Naive thymus-derived CD8-positive, alpha-beta T cell (primary cell): ENCODE measurements at regions not wholly inside any gene's neighbourhood (a gene's known extent, or its start where the extent isn't known, plus 50 kb on each side); places are given as distances from the start of the nearest gene placed in this dataset.
"Not testable (repeated sequence)": the region's sequence is repeated elsewhere in the genome, so short reads cannot be mapped to it uniquely, and the experiment has no call there.

ENCODE experiments used
- ATAC-seq, 2 donors: fragments of 150-1000 bp; cut with Tn5 transposase in 1 of 2; sonication (Bioruptor Pico), chemical (Tn5 transposase) in 1 of 2; 1 replicate in 1 of 2; 2 replicates in 1 of 2; pipeline ENCODE4 v1.10.0; 2021; ENCODE audit warnings: mild to moderate bottlenecking in 2 of 2, moderate library complexity in 2 of 2
- POLR2A ChIA-PET: fragments of 350-600 bp; sonication (Branson Sonifier 250); formaldehyde crosslinking; loops from one replicate; lab custom pipeline; 2021; ENCODE audit warnings: antibody characterized with exemption; lab: Charles Lee
- DNase-seq, 10 donors: peaks; one replicate each; pipeline versions ENCODE4 v3.0.0 to v3.0.0-alpha.2; 2020 to 2022
- H3K27ac Mint-ChIP-seq, 10 donors: one replicate each; pipeline ENCODE4 v1.8.0; 2020 to 2022; ENCODE audit warnings: mild to moderate bottlenecking in 10 of 10, mixed read lengths in 10 of 10, moderate library complexity in 4 of 10, inconsistent platforms in 1 of 10
- H3K27me3 Mint-ChIP-seq, 5 donors: one replicate each; pipeline ENCODE4 v1.8.0; 2021 to 2022; ENCODE audit warnings: mixed read lengths in 5 of 5
- H3K36me3 Mint-ChIP-seq, 3 donors: one replicate each; pipeline ENCODE4 v1.8.0; 2020 to 2022; ENCODE audit warnings: mixed read lengths in 3 of 3, mild to moderate bottlenecking in 2 of 3, inconsistent platforms in 1 of 3
- H3K4me1 Mint-ChIP-seq, 4 donors: one replicate each; pipeline ENCODE4 v1.8.0; 2021 to 2022; ENCODE audit warnings: mixed read lengths in 4 of 4
- H3K4me3 Mint-ChIP-seq, 10 donors: one replicate each; pipeline ENCODE4 v1.8.0; 2020 to 2022; ENCODE audit warnings: mild to moderate bottlenecking in 10 of 10, mixed read lengths in 10 of 10, moderate library complexity in 6 of 10, inconsistent platforms in 1 of 10
- H3K9me3 Mint-ChIP-seq, 9 donors: one replicate each; pipeline ENCODE4 v1.8.0; 2020 to 2022; ENCODE audit warnings: mixed read lengths in 9 of 9, mild to moderate bottlenecking in 3 of 9, inconsistent platforms in 1 of 9, moderate library complexity in 1 of 9

DNA sequence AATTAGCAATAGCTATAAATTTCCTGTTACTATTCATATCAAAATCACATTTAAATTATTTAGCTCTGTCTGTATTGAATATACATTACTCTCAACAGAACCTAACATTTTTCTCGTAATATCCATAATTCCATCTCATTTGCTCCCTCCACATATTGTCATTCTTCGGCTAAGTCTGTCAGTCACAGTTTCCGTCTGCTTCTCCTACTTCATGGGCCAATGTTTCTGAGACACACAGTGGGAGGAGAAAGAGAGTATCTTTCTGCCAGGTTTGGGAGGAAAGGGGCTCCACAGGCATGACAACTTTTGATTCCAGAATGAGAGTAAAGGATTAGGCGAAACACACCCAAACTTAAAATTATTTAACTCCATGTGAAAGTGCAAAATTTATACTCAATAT, 273.1 kb upstream of the SMIM21 start:
- no peaks in the 10 kb centered on the region for H3K4me1 Mint-ChIP-seq
- H3K27me3 Mint-ChIP-seq: peaks cover 0 to 8% (median 2%) of the 10 kb centered on the region in 5 donors
- H3K27ac Mint-ChIP-seq: no peak overlapping the region
- no peaks in the 10 kb centered on the region for H3K36me3 Mint-ChIP-seq
- DNase-seq (no peak), ATAC-seq (no peak)
- no peak overlapping the region for H3K4me3 Mint-ChIP-seq
- POLR2A ChIA-PET: no interaction called here
- peaks cover 0 to 4% (median 0%) of the 10 kb centered on the region in 9 donors for H3K9me3 Mint-ChIP-seq

DNA sequence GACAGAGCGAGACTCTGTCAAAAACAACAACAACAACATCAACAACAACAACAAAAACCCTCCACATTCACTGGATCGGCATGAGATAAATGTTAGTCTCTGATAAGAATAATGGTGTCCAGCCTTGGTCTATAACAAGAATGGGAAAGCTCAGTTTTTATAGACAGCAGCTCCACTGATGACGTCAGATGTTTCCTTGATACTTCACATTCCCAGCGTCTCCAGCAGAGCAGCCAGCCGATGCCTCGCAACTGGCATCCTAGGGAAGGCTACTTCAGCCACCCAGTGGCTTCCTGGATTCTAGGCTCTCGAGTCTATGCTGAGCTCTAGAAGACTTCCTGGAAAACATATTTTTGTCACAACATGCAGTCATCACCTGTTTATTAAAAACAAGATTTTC, 271.4 kb upstream of the SMIM21 start:
- H3K27ac Mint-ChIP-seq: no peak overlapping the region
- peaks cover 0 to 14% (median 4%) of the 10 kb centered on the region in 5 donors for H3K27me3 Mint-ChIP-seq
- ATAC-seq: no peak
- peaks cover 0 to 4% (median 0%) of the 10 kb centered on the region in 9 donors for H3K9me3 Mint-ChIP-seq
- no peaks in the 10 kb centered on the region for H3K36me3 Mint-ChIP-seq
- POLR2A ChIA-PET: no interaction called here
- no peak for DNase-seq
- no peak overlapping the region for H3K4me3 Mint-ChIP-seq
- H3K4me1 Mint-ChIP-seq: peaks cover 0 to 1% (median 0%) of the 10 kb centered on the region in 4 donors

DNA sequence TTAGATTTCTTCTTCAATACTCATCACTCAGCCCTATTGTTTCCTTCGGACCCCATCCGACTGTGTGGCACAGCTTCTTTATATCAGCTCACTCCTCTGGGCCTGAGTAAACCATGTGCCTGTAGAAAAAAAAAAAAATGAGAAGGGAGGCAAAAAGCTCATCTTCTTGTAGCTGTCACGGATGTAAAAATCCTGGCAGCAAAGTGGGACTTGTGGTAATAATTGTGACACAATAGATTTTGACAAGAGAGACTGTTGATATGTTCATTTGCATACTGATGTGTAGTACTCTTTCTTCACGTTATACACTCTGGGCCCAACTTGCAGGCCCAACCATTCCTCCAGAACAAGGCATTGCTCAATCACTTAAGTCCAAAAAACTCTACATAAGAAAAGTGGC, 270.0 kb upstream of the SMIM21 start:
- POLR2A ChIA-PET: no interaction called here
- no peak for DNase-seq
- ATAC-seq: no peak
- Mint-ChIP-seq H3K27me3 (peaks cover 0 to 16% (median 6%) of the 10 kb centered on the region in 5 donors), H3K27ac (no peak overlapping the region), H3K9me3 (peaks cover 0 to 2% (median 0%) of the 10 kb centered on the region in 9 donors), H3K4me3 (no peak overlapping the region), H3K4me1 (peaks cover 0 to 1% (median 0%) of the 10 kb centered on the region in 4 donors), H3K36me3 (no peaks in the 10 kb centered on the region)

DNA sequence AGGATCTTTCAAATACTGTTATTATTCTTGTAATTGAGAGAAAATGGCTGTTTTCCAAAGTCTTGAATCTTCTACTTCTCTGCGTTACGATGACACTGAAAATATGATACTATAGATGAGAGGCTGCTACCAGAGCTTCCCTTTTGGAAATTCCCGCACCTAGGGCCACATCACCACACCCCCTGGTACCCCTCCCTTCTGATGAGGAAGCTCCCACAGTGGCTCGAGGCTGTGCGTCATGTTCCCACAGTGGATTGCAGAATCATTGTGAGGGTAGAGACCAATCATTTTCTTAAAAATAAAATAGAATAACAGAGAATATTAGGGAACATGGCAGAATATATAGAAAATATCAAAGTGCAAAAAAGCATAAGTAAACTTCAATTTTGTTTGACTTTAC, 268.9 kb upstream of the SMIM21 start:
- H3K9me3 Mint-ChIP-seq: peaks cover 0 to 2% (median 0%) of the 10 kb centered on the region in 9 donors
- H3K27me3 Mint-ChIP-seq: peaks cover 0 to 11% (median 6%) of the 10 kb centered on the region in 5 donors
- peaks cover 0 to 1% (median 0%) of the 10 kb centered on the region in 4 donors for H3K4me1 Mint-ChIP-seq
- H3K4me3 Mint-ChIP-seq: no peak overlapping the region
- no peak for DNase-seq
- no peaks in the 10 kb centered on the region for H3K36me3 Mint-ChIP-seq
- no peak for ATAC-seq
- no peak overlapping the region for H3K27ac Mint-ChIP-seq
- POLR2A ChIA-PET: no interaction called here

DNA sequence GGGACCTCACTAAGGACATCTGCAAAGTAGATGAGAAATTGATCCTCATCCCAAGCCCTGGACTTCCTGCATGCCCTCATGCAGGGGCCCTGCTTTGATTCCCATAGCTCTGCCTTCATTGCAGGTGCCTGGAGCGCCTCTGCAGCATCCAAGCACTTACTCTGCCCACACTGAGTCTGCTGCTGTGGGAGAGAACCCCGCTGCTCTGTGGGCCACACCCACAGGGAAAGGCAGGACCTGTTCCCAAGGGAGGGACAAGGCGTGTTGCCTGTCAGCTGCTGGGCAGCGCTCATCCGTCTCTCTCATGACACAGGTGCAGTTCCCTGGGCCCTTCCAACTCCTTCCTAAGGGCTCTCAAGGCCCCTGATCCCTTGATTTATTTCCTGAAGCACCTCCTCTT, 266.8 kb upstream of the SMIM21 start:
- POLR2A ChIA-PET: no interaction called here
- no peak for ATAC-seq
- DNase-seq: no peak
- H3K4me1 Mint-ChIP-seq: peaks cover 0 to 1% (median 0%) of the 10 kb centered on the region in 4 donors
- H3K9me3 Mint-ChIP-seq: peaks cover 0 to 2% (median 0%) of the 10 kb centered on the region in 9 donors
- H3K36me3 Mint-ChIP-seq: no peaks in the 10 kb centered on the region
- peaks cover 0 to 16% (median 6%) of the 10 kb centered on the region in 5 donors for H3K27me3 Mint-ChIP-seq
- H3K27ac Mint-ChIP-seq: no peak overlapping the region
- H3K4me3 Mint-ChIP-seq: no peak overlapping the region

DNA sequence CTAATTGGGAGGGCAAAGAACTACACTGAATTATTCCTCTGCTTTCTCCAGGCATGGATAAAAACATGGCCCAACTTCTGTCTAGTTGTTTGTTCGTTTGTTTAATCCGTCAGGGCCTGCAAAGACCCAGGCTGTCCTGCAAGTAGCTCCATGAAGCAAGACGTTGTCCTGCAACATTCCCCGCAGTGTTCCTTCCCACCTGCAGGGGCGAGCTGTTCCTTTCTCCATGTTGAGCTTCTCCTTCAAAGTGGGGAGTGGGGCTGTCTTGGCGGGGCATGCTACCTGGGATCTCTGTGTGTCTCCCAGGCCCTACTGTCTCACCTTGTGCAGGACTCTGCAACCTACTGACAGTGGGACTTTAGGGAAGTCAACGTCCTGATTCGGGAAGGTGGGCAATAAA, 264.0 kb upstream of the SMIM21 start:
- H3K9me3 Mint-ChIP-seq: peaks cover 0 to 2% (median 0%) of the 10 kb centered on the region in 9 donors
- no peak overlapping the region for H3K27ac Mint-ChIP-seq
- peaks cover 0 to 16% (median 6%) of the 10 kb centered on the region in 5 donors for H3K27me3 Mint-ChIP-seq
- H3K36me3 Mint-ChIP-seq: no peaks in the 10 kb centered on the region
- POLR2A ChIA-PET: no interaction called here
- ATAC-seq: no peak
- H3K4me3 Mint-ChIP-seq: no peak overlapping the region
- H3K4me1 Mint-ChIP-seq: peaks cover 0 to 1% (median 0%) of the 10 kb centered on the region in 4 donors
- DNase-seq: no peak

DNA sequence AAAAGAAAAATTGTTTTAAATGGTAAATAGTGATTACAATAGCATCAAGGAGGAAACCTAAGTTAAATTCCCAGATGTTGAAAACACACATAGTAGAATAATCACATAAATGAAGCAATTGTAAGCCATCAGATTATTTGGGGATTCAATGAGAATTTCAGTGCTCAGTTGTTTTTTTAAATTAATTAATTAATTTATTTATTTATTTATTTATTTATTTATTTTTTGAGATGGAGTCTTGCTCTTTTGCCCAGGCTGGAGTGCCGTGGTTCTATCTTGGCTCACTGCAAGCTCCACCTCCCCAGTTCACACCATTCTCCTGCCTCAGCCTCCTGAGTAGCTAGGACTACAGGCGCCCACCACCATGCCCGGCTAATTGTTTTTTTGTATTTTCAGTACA, 262.8 kb upstream of the SMIM21 start:
- ATAC-seq, H3K4me3 Mint-ChIP-seq, H3K36me3 Mint-ChIP-seq, H3K9me3 Mint-ChIP-seq, H3K4me1 Mint-ChIP-seq, DNase-seq, POLR2A ChIA-PET, H3K27ac Mint-ChIP-seq: not testable (repeated sequence)
- peaks cover 0 to 28% (median 6%) of the 10 kb centered on the region in 5 donors for H3K27me3 Mint-ChIP-seq

DNA sequence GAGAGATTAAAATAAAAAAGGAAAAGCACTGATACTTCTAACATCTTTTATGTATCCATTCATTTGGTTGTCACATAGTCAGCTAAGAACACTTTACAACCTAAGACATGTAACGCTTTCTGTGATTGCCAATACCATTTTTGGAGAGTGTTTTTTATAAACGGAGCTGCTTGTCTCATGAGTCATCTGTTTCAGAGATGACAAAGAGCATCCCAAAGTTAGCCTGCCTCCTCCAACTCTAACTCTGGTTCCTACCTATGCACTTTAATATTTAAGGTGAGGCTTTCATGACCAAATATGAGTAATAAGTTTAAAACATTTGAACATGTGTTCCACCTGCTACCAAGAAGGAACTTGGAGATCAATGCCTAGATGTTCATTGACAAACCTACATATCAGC, 260.1 kb upstream of the SMIM21 start:
- Mint-ChIP-seq H3K4me1 (no peaks in the 10 kb centered on the region), H3K27ac (no peak overlapping the region), H3K4me3 (no peak overlapping the region), H3K9me3 (no peaks in the 10 kb centered on the region), H3K36me3 (no peaks in the 10 kb centered on the region), H3K27me3 (peaks cover 0 to 19% (median 1%) of the 10 kb centered on the region in 5 donors)
- ATAC-seq (no peak), DNase-seq (no peak)
- POLR2A ChIA-PET: no interaction called here

DNA sequence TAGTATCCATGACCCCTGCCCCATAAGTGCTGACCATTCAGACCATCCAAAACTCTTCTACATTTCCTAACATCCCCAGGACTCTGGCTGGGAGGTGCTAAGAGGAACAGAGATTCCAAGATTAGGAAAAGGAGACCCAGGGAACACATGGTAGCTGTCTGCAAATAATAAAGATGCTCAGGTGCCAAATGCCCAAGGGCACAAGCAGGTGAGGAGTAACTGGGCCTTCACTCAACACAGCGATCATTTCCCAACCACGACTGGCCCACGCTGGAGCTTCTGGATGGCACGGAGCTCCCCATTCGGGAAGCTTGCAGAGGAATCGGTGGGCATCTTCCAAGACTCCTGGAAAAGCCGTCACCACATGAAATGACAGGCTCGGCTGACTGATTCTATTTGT, 255.9 kb upstream of the SMIM21 start:
- POLR2A ChIA-PET: interaction anchor here (0.7 kb wide), 1 partner anchor 513 kb away, joined by 3 read pairs; no protein-coding TSS in a partner anchor
- Mint-ChIP-seq H3K27ac (no peak overlapping the region), H3K4me3 (no peak overlapping the region), H3K4me1 (no peaks in the 10 kb centered on the region), H3K36me3 (no peaks in the 10 kb centered on the region), H3K9me3 (peaks cover 0 to 2% (median 0%) of the 10 kb centered on the region in 9 donors), H3K27me3 (peaks cover 0 to 45% (median 15%) of the 10 kb centered on the region in 5 donors)
- DNase-seq: no peak
- no peak for ATAC-seq

DNA sequence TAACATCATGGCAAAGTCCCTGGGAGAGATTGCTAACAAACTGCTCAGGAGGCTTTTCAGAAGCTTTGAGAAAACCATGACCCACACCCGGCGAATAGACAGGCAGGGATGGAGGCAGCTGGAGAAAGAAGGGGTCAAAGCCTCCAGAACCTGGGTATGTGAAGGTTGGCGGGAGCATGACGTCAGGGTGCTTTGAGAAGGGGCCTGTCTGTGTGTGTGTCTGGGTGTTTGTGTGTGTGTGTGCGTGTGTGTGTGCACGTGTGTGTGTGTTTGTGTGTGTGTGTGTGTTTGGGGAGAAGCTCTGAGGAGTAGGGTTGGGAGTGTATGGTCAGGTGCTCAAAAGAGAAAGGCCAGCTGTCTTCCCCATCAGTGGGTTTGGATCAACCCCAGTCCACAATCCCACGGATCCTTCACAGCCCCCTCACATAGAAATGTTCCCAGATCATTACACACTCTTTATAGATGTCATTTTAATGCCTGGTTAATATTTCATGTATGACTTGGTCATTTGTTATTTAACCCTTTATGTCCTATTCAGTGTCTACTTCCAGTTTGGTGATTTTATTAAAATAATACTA, 254.1 kb upstream of the SMIM21 start:
- H3K9me3 Mint-ChIP-seq: peaks cover 0 to 2% (median 0%) of the 10 kb centered on the region in 9 donors
- no peak overlapping the region for H3K27ac Mint-ChIP-seq
- POLR2A ChIA-PET: no interaction called here
- no peak for DNase-seq
- no peaks in the 10 kb centered on the region for H3K36me3 Mint-ChIP-seq
- no peak for ATAC-seq
- peaks cover 2 to 40% (median 15%) of the 10 kb centered on the region in 5 donors for H3K27me3 Mint-ChIP-seq
- no peak overlapping the region for H3K4me3 Mint-ChIP-seq
- H3K4me1 Mint-ChIP-seq: no peaks in the 10 kb centered on the region

DNA sequence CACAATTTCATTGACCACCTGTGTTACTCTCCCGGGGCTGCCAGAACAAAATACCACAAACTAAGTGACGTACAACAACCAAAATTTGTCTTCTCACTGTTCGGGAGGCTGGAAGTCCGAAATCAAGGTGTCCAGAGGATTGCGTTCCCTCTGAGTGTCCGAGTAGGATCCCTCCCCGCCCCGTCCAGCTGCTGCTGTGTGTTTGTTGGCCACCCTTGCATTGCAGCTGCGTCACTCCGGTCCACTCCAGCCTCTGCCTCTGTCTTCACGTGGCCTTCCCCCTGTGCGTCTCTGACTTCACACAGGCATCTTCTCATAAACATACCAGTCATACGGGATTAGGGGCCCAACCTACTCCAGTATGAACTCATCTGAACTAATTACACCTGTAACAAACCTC, 251.8 kb upstream of the SMIM21 start:
- DNase-seq (no peak), ATAC-seq (no peak)
- Mint-ChIP-seq H3K9me3 (peaks cover 0 to 2% (median 0%) of the 10 kb centered on the region in 9 donors), H3K4me1 (no peaks in the 10 kb centered on the region), H3K27me3 (peaks cover 2 to 26% (median 15%) of the 10 kb centered on the region in 5 donors), H3K36me3 (no peaks in the 10 kb centered on the region), H3K27ac (no peak overlapping the region), H3K4me3 (no peak overlapping the region)
- POLR2A ChIA-PET: no interaction called here

DNA sequence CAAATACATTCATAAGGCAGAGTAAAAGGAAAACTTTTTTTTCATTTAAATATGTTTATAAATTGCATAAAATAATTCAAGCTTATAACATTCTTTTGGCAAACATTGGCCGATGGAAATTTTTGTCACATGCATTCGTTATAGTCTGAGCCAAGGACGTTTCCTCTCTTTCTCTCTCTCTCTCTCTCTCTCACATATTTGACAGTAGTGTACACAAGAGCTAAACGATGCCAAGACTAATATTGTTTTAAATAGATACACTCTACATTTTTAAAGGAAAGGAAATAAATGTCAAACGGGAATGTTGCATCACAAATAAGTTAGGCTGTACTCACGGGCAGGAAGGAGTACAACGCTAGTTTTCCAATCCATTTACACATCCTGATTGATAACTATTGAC, 251.1 kb upstream of the SMIM21 start:
- DNase-seq: no peak
- POLR2A ChIA-PET: no interaction called here
- H3K4me1 Mint-ChIP-seq: no peaks in the 10 kb centered on the region

DNA sequence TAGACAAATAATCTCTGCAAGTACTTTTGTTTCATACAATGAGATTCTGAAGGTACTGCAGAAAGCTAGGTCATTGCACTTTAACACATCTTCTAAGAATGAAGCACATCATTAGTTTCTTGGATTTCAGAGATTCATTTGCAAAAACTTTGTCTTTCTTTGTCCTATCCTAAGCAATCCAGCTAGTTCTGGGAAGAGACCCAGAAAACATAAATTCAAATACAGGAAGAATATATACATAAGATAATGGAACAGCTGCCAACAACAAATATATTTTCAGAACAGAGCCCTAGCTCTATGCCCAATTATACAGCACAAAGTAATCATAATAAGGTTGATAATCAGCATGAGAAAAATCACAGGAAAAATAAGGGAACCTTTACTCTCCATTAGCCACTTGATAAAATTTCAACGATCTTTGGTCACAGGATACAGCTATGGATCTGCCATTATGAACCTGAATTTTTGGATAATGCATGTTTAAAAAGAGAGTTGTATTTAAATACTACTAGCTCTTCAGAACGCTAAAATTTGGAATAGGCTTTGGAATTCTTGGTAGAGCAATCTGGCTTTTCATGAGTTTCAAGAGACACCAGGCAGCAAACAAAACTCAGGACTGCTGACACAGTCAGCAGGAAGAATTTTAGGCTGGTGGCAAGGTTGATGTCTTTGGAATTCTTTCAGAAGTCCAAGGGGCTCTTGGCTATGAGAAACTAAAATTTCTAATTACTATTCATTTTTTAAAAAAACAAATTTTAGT, 250.4 kb upstream of the SMIM21 start:
- Mint-ChIP-seq H3K27me3 (peaks cover 2 to 26% (median 16%) of the 10 kb centered on the region in 5 donors), H3K4me3 (no peak overlapping the region), H3K4me1 (no peaks in the 10 kb centered on the region), H3K9me3 (peaks cover 0 to 2% (median 0%) of the 10 kb centered on the region in 9 donors), H3K27ac (no peak overlapping the region), H3K36me3 (no peaks in the 10 kb centered on the region)
- DNase-seq: no peak
- no peak for ATAC-seq
- POLR2A ChIA-PET: no interaction called here

More for the DNA sequence above, 251.1 kb upstream of the SMIM21 start:
- ATAC-seq: no peak
- Mint-ChIP-seq H3K4me3 (no peak overlapping the region), H3K27me3 (peaks cover 2 to 26% (median 15%) of the 10 kb centered on the region in 5 donors), H3K9me3 (peaks cover 0 to 2% (median 0%) of the 10 kb centered on the region in 9 donors), H3K36me3 (no peaks in the 10 kb centered on the region), H3K27ac (no peak overlapping the region)
